Smooth muscle cell (in vitro differentiated cells): ENCODE measurements at regions not wholly inside any gene's neighbourhood (a gene's known extent, or its start where the extent isn't known, plus 50 kb on each side); places are given as distances from the start of the nearest gene placed in this dataset.

Experiments used
- DNase-seq: peaks from one replicate; lab custom pipeline; 2025; ENCODE audit not compliant: unreplicated experiment; lab: John Stamatoyannopoulos, UW
- H2AFZ ChIP-seq: fragments of 200-600 bp; sonication (generic); 2 replicates; pipeline ENCODE4 v1.6.0; 2016; ENCODE audit warnings: antibody characterized with exemption, low read depth, mild to moderate bottlenecking
- H3F3A ChIP-seq: fragments of 200-600 bp; sonication (generic); 2 replicates; pipeline ENCODE4 v1.6.0; 2017; ENCODE audit warnings: antibody characterized with exemption, low read depth
- H3K27ac ChIP-seq: fragments of 200-600 bp; sonication (generic); 2 replicates; pipeline ENCODE4 v1.5.1; 2016; ENCODE audit warnings: low read depth, mild to moderate bottlenecking
- H3K27me3 ChIP-seq: fragments of 200-600 bp; sonication (generic); 2 replicates; pipeline ENCODE4 v1.6.1; 2016; ENCODE audit warnings: low read depth, mild to moderate bottlenecking
- H3K36me3 ChIP-seq: fragments of 200-600 bp; sonication (generic); 2 replicates; pipeline ENCODE4 v1.5.1; 2016; ENCODE audit warnings: low read depth
- H3K4me1 ChIP-seq: fragments of 200-600 bp; sonication (generic); 2 replicates; pipeline ENCODE4 v1.5.1; 2016; ENCODE audit warnings: low read depth
- H3K4me2 ChIP-seq: fragments of 200-600 bp; sonication (generic); 2 replicates; pipeline ENCODE4 v1.6.0; 2016; ENCODE audit warnings: mild to moderate bottlenecking
- H3K4me3 ChIP-seq: fragments of 200-600 bp; sonication (generic); 2 replicates; pipeline ENCODE4 v1.5.1; 2016; ENCODE audit warnings: mild to moderate bottlenecking
- H3K79me2 ChIP-seq: fragments of 200-600 bp; sonication (generic); 2 replicates; pipeline ENCODE4 v1.6.0; 2016; ENCODE audit warnings: low read depth, mild to moderate bottlenecking
- H3K9ac ChIP-seq: fragments of 200-600 bp; sonication (generic); 2 replicates; pipeline ENCODE4 v1.6.0; 2016; ENCODE audit warnings: low read depth
- H3K9me3 ChIP-seq: fragments of 200-600 bp; sonication (generic); replicated peaks from 2 replicates; pipeline ENCODE4 v1.5.1; 2016; ENCODE audit warnings: low read depth
- H4K20me1 ChIP-seq: fragments of 200-600 bp; sonication (generic); 2 replicates; pipeline ENCODE4 v1.6.0; 2016; ENCODE audit warnings: low read depth
- WGBS: methylation state at CpG from one replicate; pipeline ENCODE4 v1.1.7; 2016; ENCODE audit warnings: low lambda C conversion rate; 5-methylcytosine and 5-hydroxymethylcytosine counted together
- TF ChIP-seq, protein P1 (sequence below): fragments of 200-600 bp; sonication (generic); IDR thresholded peaks from 2 replicates; pipeline ENCODE4 v1.5.1; 2017; ENCODE audit warnings: borderline replicate concordance, mild to moderate bottlenecking, antibody characterized with exemption; ENCODE audit not compliant: insufficient read depth, poor library complexity, severe bottlenecking

DNA sequence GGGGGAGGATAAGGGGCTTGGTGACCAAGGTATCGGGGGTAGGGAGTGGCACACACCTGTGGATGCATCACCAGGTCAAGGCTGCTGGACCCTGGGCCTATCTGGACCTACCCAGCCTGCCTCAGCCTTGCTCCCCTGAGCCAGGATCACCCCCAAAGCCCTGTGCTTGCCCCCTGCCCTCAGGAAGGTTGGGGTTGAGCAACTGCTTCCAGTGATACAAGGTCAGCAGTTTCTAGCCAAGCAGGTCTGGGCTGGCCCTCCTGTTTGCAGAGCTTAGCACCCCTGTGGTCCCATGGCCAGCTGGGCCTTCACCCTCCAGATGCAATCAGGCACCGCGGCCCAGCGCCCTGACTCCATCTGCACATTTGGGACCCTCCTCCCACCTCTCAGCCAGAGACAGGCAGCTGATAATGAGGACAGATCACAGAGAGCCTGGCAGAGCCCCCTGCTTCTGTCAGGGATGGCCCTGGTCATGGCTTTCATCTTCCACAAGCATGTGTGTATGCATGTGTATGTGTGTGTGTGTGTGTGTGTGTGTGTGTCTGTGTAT is 154.6 kb downstream of the TFCP2L1 start:
- no peak overlapping the region for H3K9ac ChIP-seq
- H3K27me3 ChIP-seq, result peaks cover 11% of the 10 kb centered on the region
- H3K4me2 ChIP-seq, result no peak overlapping the region
- H3K4me3 ChIP-seq, result no peak overlapping the region
- H3K79me2 ChIP-seq, result no peaks in the 10 kb centered on the region
- no peak overlapping the region for H3K27ac ChIP-seq
- 85% methylated on average over 4 of the region's 4 CpGs for WGBS
- no peaks in the 10 kb centered on the region for H4K20me1 ChIP-seq
- H3K9me3 ChIP-seq, result no peaks in the 10 kb centered on the region
- no peaks in the 10 kb centered on the region for H3K36me3 ChIP-seq
- H3K4me1 ChIP-seq, result no peaks in the 10 kb centered on the region
- TF ChIP-seq, protein P1, sequence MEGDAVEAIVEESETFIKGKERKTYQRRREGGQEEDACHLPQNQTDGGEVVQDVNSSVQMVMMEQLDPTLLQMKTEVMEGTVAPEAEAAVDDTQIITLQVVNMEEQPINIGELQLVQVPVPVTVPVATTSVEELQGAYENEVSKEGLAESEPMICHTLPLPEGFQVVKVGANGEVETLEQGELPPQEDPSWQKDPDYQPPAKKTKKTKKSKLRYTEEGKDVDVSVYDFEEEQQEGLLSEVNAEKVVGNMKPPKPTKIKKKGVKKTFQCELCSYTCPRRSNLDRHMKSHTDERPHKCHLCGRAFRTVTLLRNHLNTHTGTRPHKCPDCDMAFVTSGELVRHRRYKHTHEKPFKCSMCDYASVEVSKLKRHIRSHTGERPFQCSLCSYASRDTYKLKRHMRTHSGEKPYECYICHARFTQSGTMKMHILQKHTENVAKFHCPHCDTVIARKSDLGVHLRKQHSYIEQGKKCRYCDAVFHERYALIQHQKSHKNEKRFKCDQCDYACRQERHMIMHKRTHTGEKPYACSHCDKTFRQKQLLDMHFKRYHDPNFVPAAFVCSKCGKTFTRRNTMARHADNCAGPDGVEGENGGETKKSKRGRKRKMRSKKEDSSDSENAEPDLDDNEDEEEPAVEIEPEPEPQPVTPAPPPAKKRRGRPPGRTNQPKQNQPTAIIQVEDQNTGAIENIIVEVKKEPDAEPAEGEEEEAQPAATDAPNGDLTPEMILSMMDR, result no peak
- DNase-seq, result no peak
- no peak overlapping the region for H2AFZ ChIP-seq
- no peaks in the 10 kb centered on the region for H3F3A ChIP-seq

DNA sequence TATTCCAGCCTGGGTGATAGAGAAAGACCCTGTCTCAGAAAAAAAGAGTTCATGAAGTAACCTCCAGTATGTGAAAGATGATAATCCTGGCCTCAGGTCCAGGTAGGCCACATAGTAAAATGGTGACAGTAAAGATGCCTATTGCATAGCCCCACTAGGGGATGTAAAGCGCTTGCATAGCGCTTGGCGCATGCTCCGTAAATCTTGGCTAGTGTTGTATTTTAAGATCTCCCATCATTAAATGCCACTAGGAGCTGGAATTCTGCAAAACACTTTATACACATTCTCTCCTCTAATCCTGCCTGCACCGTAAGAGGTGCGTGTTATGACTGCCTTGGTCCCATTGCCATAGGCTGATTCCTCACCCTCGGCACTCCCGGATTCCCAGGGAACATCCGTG is 153.6 kb downstream of the TFCP2L1 start:
- Histone ChIP-seq H3K9me3 (no peaks in the 10 kb centered on the region), H3K4me3 (no peak overlapping the region), H3K4me2 (no peak overlapping the region), H3K9ac (no peak overlapping the region), H3K27ac (no peak overlapping the region), H3K79me2 (no peaks in the 10 kb centered on the region), H3K36me3 (no peaks in the 10 kb centered on the region), H4K20me1 (no peaks in the 10 kb centered on the region), H3K4me1 (no peaks in the 10 kb centered on the region), H3F3A (no peaks in the 10 kb centered on the region), H2AFZ (no peak overlapping the region), H3K27me3 (peaks cover 11% of the 10 kb centered on the region)
- TF ChIP-seq, protein P1, result no peak
- DNase-seq, result no peak
- WGBS, result 82% methylated on average over 9 of the region's 9 CpGs

DNA sequence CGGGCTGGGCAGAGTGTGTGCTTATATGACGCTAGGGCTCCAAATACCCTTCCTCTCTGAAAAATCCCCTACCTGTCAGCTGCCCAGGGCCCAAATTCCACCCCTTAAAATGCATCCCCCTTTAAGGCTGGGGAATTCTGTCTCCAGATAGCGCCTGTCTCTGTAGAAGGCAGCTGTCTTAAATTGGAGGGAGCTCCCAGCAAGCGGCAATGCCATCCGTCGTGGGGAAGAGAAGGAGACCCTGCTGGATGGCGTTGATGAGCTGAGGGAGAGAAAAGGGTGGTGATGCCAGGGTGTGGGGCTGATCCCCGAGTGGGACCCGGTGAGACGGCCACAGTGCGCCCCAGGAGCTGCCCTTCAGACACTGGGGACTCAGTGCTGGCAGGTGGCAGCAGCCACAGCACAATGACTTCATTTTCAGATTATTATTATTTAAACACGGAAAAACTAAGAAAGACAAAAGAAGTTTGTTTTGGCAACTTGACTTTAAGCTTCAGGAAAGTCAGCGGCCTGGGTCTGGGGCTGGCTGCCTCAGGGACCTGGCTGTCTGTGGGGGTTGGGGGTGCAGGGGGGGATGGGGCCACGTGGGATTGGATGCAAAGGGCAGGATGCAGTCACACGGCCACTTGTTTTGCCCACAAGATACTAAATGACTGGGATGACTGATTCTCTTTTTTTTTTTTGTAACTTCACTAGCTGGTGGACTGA is 152.8 kb downstream of the TFCP2L1 start:
- Histone ChIP-seq H3K9ac (no peak overlapping the region), H3K79me2 (no peaks in the 10 kb centered on the region), H3K27ac (no peak overlapping the region), H2AFZ (no peak overlapping the region), H4K20me1 (no peaks in the 10 kb centered on the region), H3K4me1 (no peaks in the 10 kb centered on the region), H3K4me2 (no peak overlapping the region), H3F3A (no peaks in the 10 kb centered on the region), H3K27me3 (peaks cover 5% of the 10 kb centered on the region), H3K4me3 (no peak overlapping the region), H3K36me3 (no peaks in the 10 kb centered on the region), H3K9me3 (no peaks in the 10 kb centered on the region)
- TF ChIP-seq, protein P1, result no peak
- DNase-seq, result no peak
- WGBS, result 54% methylated on average over 14 of the region's 15 CpGs

DNA sequence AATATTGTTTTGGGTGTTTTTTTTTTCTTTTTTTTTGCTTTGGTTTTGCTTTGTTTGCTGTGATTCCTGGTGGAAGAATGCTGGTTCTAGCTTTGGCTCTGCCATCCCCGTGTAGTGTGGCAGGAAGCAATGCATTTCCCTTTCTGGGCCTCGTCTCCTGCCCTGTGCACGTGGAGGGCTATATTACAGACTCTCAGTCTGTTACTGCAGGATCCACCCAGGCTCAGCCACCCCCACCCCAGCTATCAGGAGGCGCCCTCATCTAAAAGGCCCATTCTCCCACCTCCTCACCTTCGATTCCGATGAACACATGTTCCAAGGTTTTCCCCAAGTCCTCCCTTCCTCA is 152.3 kb downstream of the TFCP2L1 start:
- no peak for DNase-seq
- no peak overlapping the region for H3K4me2 ChIP-seq
- H3F3A ChIP-seq, result no peaks in the 10 kb centered on the region
- no peak overlapping the region for H3K4me3 ChIP-seq
- no peaks in the 10 kb centered on the region for H3K9me3 ChIP-seq
- no peak overlapping the region for H3K9ac ChIP-seq
- WGBS, result 47% methylated on average over 6 of the region's 6 CpGs
- peaks cover 4% of the 10 kb centered on the region for H3K27me3 ChIP-seq
- H4K20me1 ChIP-seq, result no peaks in the 10 kb centered on the region
- H3K36me3 ChIP-seq, result no peaks in the 10 kb centered on the region
- H3K79me2 ChIP-seq, result no peaks in the 10 kb centered on the region
- TF ChIP-seq, protein P1, result no peak
- H3K27ac ChIP-seq, result no peak overlapping the region
- H2AFZ ChIP-seq, result no peak overlapping the region
- H3K4me1 ChIP-seq, result no peaks in the 10 kb centered on the region
